Transverse colon (tissue), 4 donors: ENCODE measurements at regions not wholly inside any gene's neighbourhood (a gene's known extent, or its start where the extent isn't known, plus 50 kb on each side); places are given as distances from the start of the nearest gene placed in this dataset.
"Not testable (repeated sequence)": the region's sequence is repeated elsewhere in the genome, so short reads cannot be mapped to it uniquely, and the experiment has no call there.

Experiments used
- DNase-seq: peaks from one replicate; pipeline ENCODE4 v3.0.0-alpha.2; 2019
- H3K27ac ChIP-seq, 4 donors: fragments of 200-600 bp; sonication (generic); 2 replicates each; pipeline ENCODE4 v1.5.1; 2016 to 2018; ENCODE audit warnings: inconsistent platforms in 4 of 4
- H3K27me3 ChIP-seq: fragments of 200-600 bp; sonication (generic); 2 replicates; pipeline ENCODE4 v1.5.1; 2017; ENCODE audit warnings: inconsistent platforms
- H3K36me3 ChIP-seq, 4 donors: fragments of 200-600 bp; sonication (generic); 2 replicates each; pipeline ENCODE4 v1.5.1; 2017 to 2019; ENCODE audit warnings: inconsistent platforms in 4 of 4
- H3K4me1 ChIP-seq, 4 donors: fragments of 200-600 bp; sonication (generic); 2 replicates each; pipeline ENCODE4 v1.5.1; 2017 to 2020; ENCODE audit warnings: inconsistent platforms in 4 of 4
- H3K4me3 ChIP-seq, 4 donors: fragments of 200-600 bp; sonication (generic); 1 replicate in 1 of 4; 2 replicates in 3 of 4; pipeline versions ENCODE4 v1.5.1 to v1.6.1; 2017 to 2019; ENCODE audit warnings: inconsistent platforms in 4 of 4
- H3K9me3 ChIP-seq, 2 donors: fragments of 200-600 bp; sonication (generic); 2 replicates each; pipeline ENCODE4 v1.5.1; 2017 to 2019; ENCODE audit warnings: inconsistent platforms in 2 of 2
- EP300 ChIP-seq: sonication (generic); formaldehyde crosslinking; IDR thresholded peaks from one replicate; pipeline ENCODE4 v1.6.1; 2017; ENCODE audit warnings: antibody characterized with exemption, low read depth
- POLR2A ChIP-seq: fragments of 450-650 bp; IDR thresholded peaks from one replicate; pipeline ENCODE4 v1.6.1; 2016; ENCODE audit warnings: antibody characterized with exemption, mild to moderate bottlenecking, moderate library complexity
- POLR2AphosphoS5 ChIP-seq, 3 donors: sonication (generic); formaldehyde crosslinking; IDR thresholded peaks; one replicate each; pipeline ENCODE4 v1.6.1; 2016; ENCODE audit warnings: antibody characterized with exemption in 3 of 3
- WGBS, 2 donors: methylation state at CpG; one replicate each; pipeline ENCODE4 v1.1.5; 2018; ENCODE audit warnings: low coverage in 1 of 2; 5-methylcytosine and 5-hydroxymethylcytosine counted together
- in situ Hi-C, 4 donors: fragments of 200-750 bp; cut with MboI; loops; one replicate each; pipeline versions ENCODE4 v1.15.0 to v1.15.1; 2017; ENCODE audit warnings: low sequenced_read_pairs in 3 of 4, low pct_ligation_motif_present in 1 of 4, low pct_unique_long_range_greater_than_20kb in 1 of 4
- intact Hi-C: fragments of 100-400 bp; cut with DNase I; formaldehyde crosslinking; loops from one replicate; pipeline ENCODE4 v1.15.1; 2023; ENCODE audit warnings: low total_unique reads
- TF ChIP-seq, protein P1 (sequence below), 5 experiments: fragments of 200-600 bp in 3 of 5; fragments of 450-650 bp in 2 of 5; sonication (generic) in 3 of 5; IDR thresholded peaks; 1 replicate in 2 of 5; 2 replicates in 3 of 5; pipeline ENCODE4 v1.5.1; 2016 to 2017; ENCODE audit warnings: antibody characterized with exemption in 5 of 5, inconsistent platforms in 3 of 5, mild to moderate bottlenecking in 2 of 5, moderate library complexity in 1 of 5

DNA sequence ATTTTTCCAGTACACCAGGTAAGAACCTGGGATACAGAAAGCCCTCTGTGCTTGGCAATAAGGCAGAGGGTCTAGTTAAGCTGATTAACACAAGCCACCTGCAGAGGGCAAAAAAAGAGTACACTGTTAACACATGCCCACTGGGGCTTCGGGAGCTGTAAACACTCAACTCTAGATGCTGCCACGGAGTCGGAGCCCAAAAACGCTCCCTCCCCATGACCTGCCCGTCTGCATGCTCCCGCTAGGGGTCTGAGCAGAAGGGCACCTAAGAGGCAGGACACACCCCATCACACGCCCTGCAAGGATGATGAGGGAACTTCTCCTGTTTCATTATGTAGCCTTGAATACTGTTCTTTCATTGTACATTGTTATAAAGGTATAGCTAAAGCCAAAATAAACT, 715.6 kb upstream of the AADAT start:
- DNase-seq: no peak
- WGBS, 2 donors: 67 to 92% methylated on average over 3 to 7 of the region's 7 CpGs
- TF ChIP-seq POLR2AphosphoS5 (IDR thresholded peaks at IDR 0.05) (no peak), POLR2A (no peak)
- in situ Hi-C loops (no loop called here), intact Hi-C loops (no loop called here)
- Histone ChIP-seq H3K9me3 (no peaks in the 10 kb centered on the region), H3K27me3 (no peaks in the 10 kb centered on the region), H3K4me3 (no peak overlapping the region), H3K27ac (no peak overlapping the region), H3K4me1 (no peaks in the 10 kb centered on the region), H3K36me3 (no peaks in the 10 kb centered on the region)

DNA sequence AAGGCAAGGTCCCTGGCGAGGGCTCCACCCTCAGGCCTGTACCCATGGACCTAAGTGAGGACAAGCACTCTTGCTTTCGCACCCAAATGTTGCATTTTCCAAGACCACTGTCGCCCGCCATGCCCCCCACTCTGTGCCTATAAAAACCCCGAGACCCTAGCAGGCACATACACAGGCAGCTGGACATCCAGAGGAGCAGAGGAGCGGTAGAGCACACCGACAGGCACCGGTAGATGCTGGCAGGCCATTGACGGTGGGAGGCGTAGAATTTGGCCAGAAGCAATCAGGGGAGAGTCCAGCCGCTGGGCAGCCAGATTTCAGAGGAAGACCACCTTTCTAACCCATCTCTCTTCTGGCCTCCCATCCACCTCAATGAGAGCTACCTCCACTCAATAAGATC, 715.2 kb upstream of the AADAT start:
- H3K4me1 ChIP-seq: no peaks in the 10 kb centered on the region
- H3K36me3 ChIP-seq: no peaks in the 10 kb centered on the region
- H3K27me3 ChIP-seq: no peaks in the 10 kb centered on the region
- no peak for DNase-seq
- H3K4me3 ChIP-seq: no peak overlapping the region
- no peaks in the 10 kb centered on the region for H3K9me3 ChIP-seq
- 14 to 86% methylated on average over 1 to 11 of the region's 11 CpGs for WGBS, 2 donors
- intact Hi-C loops (no loop called here), in situ Hi-C loops (no loop called here)
- TF ChIP-seq POLR2AphosphoS5 (IDR thresholded peaks at IDR 0.05) (no peak), POLR2A (no peak), EP300 (no peak)
- TF ChIP-seq, protein P1, sequence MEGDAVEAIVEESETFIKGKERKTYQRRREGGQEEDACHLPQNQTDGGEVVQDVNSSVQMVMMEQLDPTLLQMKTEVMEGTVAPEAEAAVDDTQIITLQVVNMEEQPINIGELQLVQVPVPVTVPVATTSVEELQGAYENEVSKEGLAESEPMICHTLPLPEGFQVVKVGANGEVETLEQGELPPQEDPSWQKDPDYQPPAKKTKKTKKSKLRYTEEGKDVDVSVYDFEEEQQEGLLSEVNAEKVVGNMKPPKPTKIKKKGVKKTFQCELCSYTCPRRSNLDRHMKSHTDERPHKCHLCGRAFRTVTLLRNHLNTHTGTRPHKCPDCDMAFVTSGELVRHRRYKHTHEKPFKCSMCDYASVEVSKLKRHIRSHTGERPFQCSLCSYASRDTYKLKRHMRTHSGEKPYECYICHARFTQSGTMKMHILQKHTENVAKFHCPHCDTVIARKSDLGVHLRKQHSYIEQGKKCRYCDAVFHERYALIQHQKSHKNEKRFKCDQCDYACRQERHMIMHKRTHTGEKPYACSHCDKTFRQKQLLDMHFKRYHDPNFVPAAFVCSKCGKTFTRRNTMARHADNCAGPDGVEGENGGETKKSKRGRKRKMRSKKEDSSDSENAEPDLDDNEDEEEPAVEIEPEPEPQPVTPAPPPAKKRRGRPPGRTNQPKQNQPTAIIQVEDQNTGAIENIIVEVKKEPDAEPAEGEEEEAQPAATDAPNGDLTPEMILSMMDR (IDR thresholded peaks at IDR 0.05): no peak
- H3K27ac ChIP-seq: no peak overlapping the region

DNA sequence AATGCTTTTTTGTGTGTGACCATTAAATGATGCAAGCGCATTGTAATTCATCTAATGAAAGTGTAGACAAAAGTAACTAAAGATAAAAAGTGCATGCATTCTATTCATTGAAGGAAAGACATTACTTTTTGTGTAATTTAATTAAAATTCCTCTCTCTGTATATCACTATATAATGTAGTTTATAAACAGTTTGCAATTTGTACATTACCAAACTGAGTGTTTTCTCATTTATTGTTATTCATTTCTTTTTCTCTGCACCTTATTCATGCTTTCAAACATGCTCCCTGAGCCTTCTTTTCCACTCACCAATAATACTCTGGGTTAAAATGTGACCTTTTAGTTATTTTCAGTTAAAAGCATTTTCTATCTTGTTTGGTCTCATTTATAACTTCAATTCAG, 713.7 kb upstream of the AADAT start:
- no peaks in the 10 kb centered on the region for H3K27me3 ChIP-seq
- in situ Hi-C loops (no loop called here), intact Hi-C loops (no loop called here)
- no peak overlapping the region for H3K27ac ChIP-seq
- no peaks in the 10 kb centered on the region for H3K9me3 ChIP-seq
- no peak for TF ChIP-seq POLR2AphosphoS5 (IDR thresholded peaks at IDR 0.05)
- TF ChIP-seq POLR2A: no peak
- TF ChIP-seq, protein P1 (IDR thresholded peaks at IDR 0.05): no peak
- no peak for TF ChIP-seq EP300
- 94 to 95% methylated on average over 1 of the region's 1 CpG for WGBS, 2 donors
- no peak overlapping the region for H3K4me3 ChIP-seq
- no peaks in the 10 kb centered on the region for H3K4me1 ChIP-seq
- DNase-seq: no peak
- no peaks in the 10 kb centered on the region for H3K36me3 ChIP-seq

DNA sequence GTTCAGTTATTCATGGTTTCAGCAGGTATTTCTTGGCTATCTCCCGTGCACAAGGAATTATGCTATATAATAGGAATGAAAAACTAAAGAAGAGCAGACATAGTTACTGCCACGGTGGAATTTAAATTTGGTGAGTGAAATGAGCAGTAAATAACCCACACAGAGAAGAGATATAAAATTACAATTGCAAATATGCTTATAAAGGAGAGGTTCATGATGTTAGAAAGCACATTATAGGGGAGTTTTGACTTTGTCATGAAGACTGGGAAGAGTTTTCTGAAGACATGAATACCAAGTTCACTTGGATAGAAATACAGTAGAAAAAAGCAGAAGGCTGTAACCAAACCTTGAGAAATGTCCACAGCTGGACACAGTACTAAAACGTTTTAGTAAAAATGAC, 712.0 kb upstream of the AADAT start:
- intact Hi-C loops: no loop called here
- H3K27me3 ChIP-seq: no peaks in the 10 kb centered on the region
- no peaks in the 10 kb centered on the region for H3K36me3 ChIP-seq
- no peaks in the 10 kb centered on the region for H3K9me3 ChIP-seq
- H3K4me3 ChIP-seq: no peak overlapping the region
- in situ Hi-C loops: no loop called here
- no peak overlapping the region for H3K27ac ChIP-seq
- no peaks in the 10 kb centered on the region for H3K4me1 ChIP-seq
- DNase-seq: no peak
- 39 to 52% methylated on average over 3 of the region's 3 CpGs for WGBS, 2 donors
- TF ChIP-seq, protein P1 (IDR thresholded peaks at IDR 0.05): no peak
- no peak for TF ChIP-seq POLR2AphosphoS5 (IDR thresholded peaks at IDR 0.05)
- no peak for TF ChIP-seq EP300
- no peak for TF ChIP-seq POLR2A

DNA sequence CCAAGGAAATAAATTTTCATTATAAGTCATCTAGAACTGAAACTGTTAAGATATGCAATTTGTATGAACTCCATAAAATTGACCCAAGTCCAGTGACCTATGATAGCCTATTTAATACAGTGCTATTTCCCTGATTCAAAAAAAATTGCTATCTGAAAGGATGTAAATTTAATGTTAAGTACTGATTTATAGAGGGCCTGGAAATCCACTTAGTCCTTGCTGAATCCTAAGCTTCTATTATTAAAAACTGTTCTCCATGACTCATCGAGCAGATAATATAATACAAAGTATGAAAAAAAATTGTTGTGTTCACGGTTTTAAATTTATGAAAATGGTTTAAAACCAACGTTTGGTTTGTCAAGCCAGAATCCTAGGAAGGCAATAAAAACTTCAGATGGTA, 704.8 kb upstream of the AADAT start:
- 50 to 54% methylated on average over 3 of the region's 3 CpGs for WGBS, 2 donors
- in situ Hi-C loops: no loop called here
- no peaks in the 10 kb centered on the region for H3K27me3 ChIP-seq
- no peak overlapping the region for H3K4me3 ChIP-seq
- no peaks in the 10 kb centered on the region for H3K4me1 ChIP-seq
- no peaks in the 10 kb centered on the region for H3K9me3 ChIP-seq
- no peak overlapping the region for H3K27ac ChIP-seq
- no peaks in the 10 kb centered on the region for H3K36me3 ChIP-seq
- no peak for DNase-seq
- intact Hi-C loops: no loop called here
- TF ChIP-seq POLR2AphosphoS5 (IDR thresholded peaks at IDR 0.05) (no peak), EP300 (no peak), POLR2A (no peak)
- TF ChIP-seq, protein P1 (IDR thresholded peaks at IDR 0.05): no peak

DNA sequence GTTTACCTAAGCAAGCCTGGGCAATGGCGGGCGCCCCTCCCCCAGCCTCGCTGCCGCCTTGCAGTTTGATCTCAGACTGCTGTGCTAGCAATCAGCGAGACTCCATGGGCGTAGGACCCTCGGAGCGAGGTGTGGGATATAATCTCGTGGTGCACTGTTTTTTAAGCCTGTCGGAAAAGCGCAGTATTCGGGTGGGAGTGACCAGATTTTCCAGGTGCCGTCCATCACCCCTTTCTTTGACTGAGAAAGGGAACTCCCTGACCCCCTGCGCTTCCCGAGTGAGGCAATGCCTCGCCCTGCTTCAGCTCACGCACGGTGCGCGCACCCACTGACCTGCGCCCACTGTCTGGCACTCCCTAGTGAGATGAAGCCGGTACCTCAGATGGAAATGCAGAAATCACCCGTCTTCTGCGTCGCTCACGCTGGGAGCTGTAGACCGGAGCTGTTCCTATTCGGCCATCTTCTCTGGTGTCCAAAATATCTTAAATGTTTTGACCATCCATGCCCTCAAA, 698.8 kb upstream of the AADAT start:
- H3K4me1 ChIP-seq, H3K36me3 ChIP-seq, H3K4me3 ChIP-seq, in situ Hi-C loops, DNase-seq, H3K27ac ChIP-seq, H3K9me3 ChIP-seq, H3K27me3 ChIP-seq, intact Hi-C loops: not testable (repeated sequence)
- WGBS, 2 donors: 92 to 93% methylated on average over 10 to 23 of the region's 28 CpGs
